ENCODE measurements at regions not wholly inside any gene's neighbourhood (a gene's known extent, or its start where the extent isn't known, plus 50 kb on each side); places are given as distances from the start of the nearest gene placed in this dataset.

- TF ChIP-seq CTCF (IDR thresholded peaks at IDR 0.05): no peak
- TF ChIP-seq POLR2A (IDR thresholded peaks at IDR 0.05): no peak
These were observed 663.3 kb upstream of the HS6ST1 start for GRCh38 chr2:128982001-128982400.

Measured in testis (tissue), 2 donors.